Amniotic stem cell (primary cell): ENCODE measurements at regions not wholly inside any gene's neighbourhood (a gene's known extent, or its start where the extent isn't known, plus 50 kb on each side); places are given as distances from the start of the nearest gene placed in this dataset.
"Not testable (repeated sequence)": the region's sequence is repeated elsewhere in the genome, so short reads cannot be mapped to it uniquely, and the experiment has no call there.

Source experiments
- DNase-seq: peaks from one replicate; lab custom pipeline; 2025; lab: John Stamatoyannopoulos, UW

- peak; percentile 77 for DNase-seq
These were observed 67.9 kb upstream of the USP15 start for GRCh38 chr12:62192180-62192902.

GRCh38 chr12:62192903-62193250 is 67.3 kb upstream of the USP15 start:
- no peak for DNase-seq

- no peak for DNase-seq
These were observed 66.2 kb upstream of the USP15 start for GRCh38 chr12:62194031-62194430.

DNA sequence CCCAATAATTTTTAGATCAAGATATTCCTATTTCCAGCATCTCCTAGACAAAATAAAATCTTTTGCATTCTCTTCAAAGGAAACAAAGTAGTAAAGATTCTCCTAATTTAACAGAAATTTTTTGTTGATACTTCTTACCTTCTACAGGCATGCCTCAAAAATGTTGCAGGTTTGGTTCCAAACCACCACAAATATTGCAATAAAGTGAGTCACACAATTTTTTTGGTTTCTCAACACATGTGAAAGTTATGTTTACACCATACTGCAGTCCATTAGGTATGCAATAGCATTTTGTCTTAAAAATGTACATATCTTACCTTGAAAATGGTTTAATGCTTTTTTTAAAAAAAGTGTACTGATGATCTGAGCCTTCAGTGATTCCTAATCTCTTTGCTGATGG is 65.6 kb upstream of the USP15 start:
- no peak for DNase-seq

- no peak for DNase-seq
These were observed 64.1 kb upstream of the USP15 start for GRCh38 chr12:62196146-62196545.

DNA sequence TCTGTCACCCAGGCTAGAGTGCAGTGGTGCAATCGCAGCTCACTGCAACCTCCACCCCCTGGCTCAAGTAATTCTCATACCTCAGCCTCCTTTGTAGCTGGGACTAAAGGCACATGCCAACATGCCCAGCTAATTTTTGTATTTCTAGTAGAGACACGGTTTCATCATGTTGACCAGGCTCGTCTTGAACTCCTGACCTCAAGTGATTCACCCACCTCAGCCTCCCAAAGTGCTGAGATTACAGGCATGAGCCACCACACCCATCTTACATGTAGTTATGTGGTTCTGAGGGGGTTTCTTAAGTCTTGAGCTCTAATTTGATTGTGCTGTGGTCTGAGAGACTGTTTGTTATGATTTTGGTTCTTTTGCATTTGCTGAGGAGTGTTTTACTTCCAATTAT is 57.3 kb upstream of the USP15 start:
- not testable (repeated sequence) for DNase-seq

DNA sequence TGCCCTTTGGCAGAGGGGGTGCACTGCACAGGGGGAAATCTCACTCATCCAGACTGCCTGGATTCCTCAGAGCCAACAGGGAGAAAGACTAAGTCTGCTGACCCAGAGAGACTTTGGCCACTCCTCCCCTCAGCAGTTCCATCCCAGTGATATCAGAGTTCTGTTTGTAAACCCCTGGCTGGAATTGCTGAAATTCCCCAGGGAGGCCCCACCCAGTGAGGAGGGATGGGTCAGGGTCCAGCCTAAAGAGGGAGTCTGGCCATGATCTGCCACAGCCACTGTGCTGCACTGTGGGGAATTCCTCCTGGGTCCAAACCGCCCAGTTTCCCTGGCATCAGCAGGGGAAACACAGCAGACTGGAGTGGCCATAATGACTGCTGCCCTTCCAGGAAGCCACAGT is 54.9 kb upstream of the USP15 start:
- no peak for DNase-seq

DNA sequence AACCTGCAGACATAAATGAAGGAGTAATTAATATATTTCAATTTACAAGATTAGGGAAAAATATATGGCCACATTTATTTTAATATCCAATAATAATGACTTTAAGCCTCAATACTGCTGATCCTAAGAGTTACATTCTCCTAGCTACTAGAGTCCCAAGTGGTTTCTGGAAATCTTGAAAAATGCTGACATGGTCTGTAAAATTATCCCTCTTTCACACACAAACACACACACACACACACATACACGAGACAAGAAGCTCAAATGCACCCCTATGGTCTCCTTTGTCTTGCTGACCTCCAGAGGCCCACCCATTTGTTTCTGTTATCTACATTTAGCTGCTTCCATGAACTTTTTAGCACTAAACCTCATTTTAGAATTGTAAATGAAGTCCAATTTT is 53.0 kb upstream of the USP15 start:
- no peak for DNase-seq
